HG02678 (cell line): ENCODE measurements at regions not wholly inside any gene's neighbourhood (a gene's known extent, or its start where the extent isn't known, plus 50 kb on each side); places are given as distances from the start of the nearest gene placed in this dataset.

ENCODE experiments used
- ATAC-seq: cut with Tn5 transposase; IDR thresholded peaks from one replicate; pipeline ENCODE4 v1.9.1; 2021; ENCODE audit warnings: mild to moderate bottlenecking, moderate library complexity; ENCODE audit not compliant: unreplicated experiment

GRCh38 chr20:22652681-22653588 is 68.6 kb upstream of the FOXA2 start:
- no peak for ATAC-seq

DNA sequence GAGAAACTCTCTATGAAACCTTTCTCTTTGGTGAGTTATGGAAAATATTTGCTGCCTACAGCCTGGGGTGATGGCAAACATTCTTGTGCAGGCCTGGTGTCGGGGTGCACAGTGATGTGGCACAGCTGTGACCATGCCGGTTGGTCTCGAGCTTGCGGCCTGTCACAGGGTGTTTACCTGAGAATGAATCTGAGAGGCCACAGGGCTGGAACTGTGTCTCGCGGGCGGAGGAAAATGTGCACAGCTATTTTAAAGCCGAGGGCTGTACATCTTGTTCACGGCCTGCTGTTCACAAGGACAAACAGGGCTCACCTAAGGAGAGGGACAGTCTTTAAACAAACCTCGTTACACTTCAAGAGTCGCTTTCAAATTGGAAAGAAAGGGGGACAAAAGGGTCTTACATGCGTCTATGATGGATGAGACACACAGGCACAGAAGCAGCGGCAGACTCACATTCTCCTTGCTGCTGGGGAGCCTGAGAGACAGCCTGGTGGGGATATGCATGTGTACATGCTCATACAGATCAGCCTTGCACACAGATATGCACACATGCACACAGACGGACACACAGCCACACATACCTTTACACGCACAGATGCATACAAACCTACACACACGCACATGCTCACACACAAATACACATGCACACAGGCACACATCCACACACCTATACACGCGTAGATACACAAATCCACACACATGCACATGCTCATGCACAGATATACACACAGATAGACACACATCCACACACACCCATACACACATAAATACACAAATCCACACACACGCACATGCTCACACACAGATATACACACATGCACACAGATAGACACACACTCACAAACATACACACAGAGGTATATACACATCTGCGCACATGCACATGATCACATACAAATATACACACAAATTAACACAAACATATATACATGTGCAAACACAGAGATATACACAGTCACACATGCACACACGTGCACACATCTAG is 69.6 kb upstream of the FOXA2 start:
- ATAC-seq: no peak

DNA sequence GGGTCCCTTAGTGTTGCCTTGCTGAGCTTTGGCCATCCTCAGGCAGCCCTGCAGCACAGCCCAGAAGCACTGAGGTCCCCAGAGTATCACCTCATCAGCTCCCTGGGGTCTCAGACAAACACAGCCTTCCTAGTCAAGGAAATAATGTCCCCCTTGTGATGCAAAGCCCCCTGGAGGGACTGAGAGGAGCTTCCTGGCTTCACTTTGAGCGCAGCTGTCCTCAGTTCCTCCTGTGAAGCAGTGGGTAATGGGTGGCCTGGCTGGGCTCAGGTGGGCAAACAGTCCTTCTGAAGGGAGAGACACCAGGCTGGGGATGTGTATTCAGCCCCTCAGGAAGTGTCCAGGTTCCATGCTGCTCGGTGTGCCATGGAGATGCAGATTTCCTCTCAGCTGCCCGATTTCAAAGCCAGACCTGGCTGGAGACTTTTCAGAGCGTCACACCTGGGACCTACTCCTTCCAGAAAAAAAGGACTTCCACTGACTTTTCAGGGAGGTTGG is 79.2 kb upstream of the FOXA2 start:
- no peak for ATAC-seq

DNA sequence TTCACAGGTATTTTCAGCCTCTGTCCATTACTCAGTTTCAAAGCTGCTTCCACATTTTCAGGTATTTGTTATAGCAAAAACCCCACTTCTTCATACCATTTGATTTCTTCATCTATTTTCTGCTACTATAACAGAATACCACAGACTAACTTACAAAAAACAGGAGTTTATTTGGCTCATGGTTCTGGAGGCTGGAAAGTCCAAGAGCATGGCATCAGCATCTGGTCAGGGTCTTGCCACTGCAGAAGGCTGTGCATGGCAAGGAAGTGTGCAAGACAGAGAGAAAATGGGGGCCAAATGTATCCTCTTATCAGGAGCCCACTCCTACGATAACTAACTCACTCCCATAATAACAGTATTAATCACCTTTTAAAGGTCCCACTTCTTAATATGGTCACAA is 82.8 kb upstream of the FOXA2 start:
- no peak for ATAC-seq

GRCh38 chr20:22672191-22672590 is 87.8 kb upstream of the FOXA2 start:
- no peak for ATAC-seq

DNA sequence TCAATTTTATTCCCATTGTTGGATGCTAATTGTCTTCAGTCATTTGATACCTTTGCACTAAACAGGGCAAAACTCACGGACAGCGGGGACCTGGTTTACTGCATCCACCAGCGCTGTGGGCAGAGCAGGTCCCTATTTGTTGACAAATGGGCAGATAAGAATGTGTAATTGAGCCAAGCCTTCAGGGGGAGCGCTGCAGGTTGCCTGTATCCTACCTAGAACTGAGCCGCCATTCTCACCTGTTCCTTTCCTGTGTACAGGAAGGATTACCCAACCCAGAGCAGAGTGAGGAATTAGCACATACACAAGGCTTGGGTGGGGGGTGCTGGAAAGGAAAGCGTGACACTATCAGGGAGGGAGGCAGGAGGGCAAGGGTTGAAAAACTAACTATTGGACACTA is 89.1 kb upstream of the FOXA2 start:
- ATAC-seq: no peak

DNA sequence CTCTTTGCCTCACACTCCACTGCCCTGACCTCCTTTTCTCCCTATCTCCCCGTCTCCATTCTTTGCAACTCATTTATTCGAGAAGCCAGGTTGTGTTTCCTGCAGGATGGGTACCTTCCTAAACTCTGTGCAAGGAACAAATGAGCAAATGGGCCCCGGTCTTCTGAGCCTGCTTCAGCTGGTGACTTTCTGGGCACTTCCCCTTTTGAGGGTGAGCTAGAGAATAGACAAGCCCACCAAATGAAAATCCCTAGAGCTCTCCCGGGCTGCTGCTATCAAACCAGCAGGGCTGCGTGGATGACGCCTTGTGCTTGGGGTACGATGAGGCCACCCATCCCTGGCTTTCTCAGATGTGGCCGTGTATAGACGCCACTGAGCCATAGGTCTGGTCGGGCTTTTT is 91.0 kb upstream of the FOXA2 start:
- no peak for ATAC-seq

GRCh38 chr20:22678678-22679077 is 94.3 kb upstream of the FOXA2 start:
- ATAC-seq: no peak

DNA sequence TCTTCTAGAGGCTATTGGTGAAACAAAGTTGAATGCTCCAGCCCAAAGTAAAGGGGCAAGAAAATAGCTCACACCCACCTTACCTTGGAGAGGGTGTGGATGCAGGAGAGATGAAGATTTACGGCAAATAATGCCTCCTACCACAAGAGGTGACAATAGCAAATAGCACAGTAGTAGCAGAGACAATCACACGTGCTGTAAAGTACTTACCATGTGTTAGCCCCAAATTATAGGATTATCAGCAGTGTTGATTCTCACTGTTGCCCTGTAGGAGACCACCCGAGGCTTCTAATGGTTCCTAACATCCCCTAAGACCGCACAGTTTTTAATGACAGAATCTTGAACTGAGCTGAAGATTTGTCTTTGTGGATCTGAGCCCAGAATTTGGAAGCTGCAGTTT is 94.8 kb upstream of the FOXA2 start:
- ATAC-seq: no peak

DNA sequence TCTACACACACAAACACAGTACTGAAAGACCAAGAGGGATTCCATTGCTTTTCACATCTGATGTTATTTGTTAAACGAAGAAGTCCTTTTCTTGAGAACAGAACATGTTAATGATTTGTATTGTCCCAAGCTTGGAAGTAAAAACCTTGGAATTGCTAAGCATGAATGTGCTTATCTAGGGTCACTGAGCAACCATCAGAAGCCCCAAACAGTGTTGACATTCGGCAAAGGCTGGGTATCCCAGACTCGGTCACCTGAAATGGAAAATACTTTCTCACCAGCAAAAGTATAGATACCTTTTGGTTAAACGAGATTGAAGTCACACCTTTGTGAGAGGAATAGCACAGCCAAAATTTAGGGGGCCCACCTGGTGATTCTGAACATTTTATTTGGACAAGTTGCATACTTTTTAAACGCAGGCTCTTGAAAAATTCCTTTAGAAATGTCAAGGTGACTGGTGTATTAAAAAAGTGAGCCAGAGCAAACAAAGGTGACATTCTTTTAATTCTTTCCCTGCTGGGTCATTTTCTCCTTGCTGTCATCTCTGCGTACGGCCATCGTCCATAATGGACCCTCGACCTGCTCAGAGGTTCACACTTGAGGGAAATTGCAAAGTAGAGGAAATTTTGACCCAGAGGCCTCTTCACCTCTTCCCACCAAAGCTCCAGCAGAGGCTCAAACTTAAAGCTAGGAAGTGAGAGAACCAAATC is 95.8 kb upstream of the FOXA2 start:
- no peak for ATAC-seq

- ATAC-seq: no peak
Observed at GRCh38 chr20:22681591-22682248, 97.3 kb upstream of the FOXA2 start.

DNA sequence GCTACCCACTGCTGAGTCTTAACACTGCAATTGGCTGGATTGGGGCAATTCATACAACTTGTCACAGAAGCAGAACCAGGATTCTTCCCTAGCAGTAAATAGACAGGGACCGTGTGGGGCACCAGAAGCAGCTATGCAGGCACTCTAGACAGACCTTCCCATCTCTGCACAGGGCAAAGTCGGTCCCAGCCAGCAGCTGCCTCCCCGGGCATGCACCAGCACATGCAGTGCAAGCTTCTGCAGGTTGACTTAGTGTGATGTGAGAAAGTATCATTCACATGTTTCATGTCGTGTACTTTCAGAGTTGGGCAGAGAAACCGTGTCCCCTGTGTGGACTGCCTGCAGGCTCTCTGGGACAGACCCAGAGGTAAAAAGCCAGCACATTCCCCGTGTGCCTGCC is 98.0 kb upstream of the FOXA2 start:
- no peak for ATAC-seq

- peak; percentile 89 for ATAC-seq
Observed at GRCh38 chr20:22684072-22684762, 99.8 kb upstream of the FOXA2 start.

DNA sequence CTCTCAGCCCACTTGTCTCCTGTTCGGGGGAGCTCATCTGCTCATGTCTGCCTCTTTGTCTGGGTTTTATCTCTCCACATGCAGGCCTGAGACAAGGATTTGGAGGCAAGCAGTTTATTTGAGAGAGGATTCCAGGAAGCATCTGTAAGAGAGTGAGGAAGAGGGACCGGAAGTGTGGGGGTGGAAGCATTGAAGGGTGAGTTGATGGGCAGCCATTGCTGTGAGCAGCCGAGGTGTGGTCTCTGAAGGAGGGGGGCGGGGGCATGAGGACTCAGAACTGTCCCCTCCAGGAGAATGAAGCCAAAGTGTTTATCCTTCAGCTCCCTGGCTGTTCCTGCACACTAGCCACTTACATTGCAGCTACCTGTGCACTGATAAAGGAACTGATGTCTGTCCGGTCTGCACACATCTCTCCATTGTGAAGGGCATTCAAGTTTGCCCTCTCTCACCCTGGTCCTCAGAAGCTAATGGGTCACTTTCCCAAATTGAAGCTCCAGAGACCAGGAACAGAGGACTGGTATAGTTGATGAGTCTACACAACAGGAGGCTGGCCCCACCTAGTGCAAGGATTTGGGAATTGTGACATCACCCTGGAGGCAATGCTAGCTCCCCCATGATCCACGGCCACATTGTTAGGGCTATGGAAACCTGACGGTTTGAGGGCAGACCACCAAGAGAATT is 100.5 kb upstream of the FOXA2 start:
- ATAC-seq: no peak

DNA sequence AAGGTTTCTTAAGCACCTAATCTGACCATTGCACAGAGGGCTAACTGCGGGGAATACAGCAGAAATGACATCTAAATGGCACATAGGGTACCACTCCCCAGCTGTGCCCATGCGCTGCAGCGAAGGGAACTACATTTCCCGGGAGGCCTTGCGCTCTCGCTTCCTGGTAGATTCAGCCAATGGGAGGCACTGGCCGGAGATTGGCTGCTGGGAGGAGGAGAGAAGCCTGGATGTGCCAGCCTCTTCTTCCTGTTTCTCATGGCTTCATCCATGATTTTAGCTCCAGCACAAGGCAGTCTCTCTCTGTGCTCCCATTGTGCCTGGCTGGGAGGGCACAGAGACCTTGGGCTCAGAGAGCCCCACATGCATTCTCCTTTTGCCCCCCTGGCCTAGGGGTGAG is 101.7 kb upstream of the FOXA2 start:
- no peak for ATAC-seq

- no peak for ATAC-seq
Observed at GRCh38 chr20:22687676-22688349, 103.4 kb upstream of the FOXA2 start.

- no peak for ATAC-seq
Observed at GRCh38 chr20:22688485-22688884, 104.1 kb upstream of the FOXA2 start.

GRCh38 chr20:22689266-22689665 is 104.9 kb upstream of the FOXA2 start:
- no peak for ATAC-seq

DNA sequence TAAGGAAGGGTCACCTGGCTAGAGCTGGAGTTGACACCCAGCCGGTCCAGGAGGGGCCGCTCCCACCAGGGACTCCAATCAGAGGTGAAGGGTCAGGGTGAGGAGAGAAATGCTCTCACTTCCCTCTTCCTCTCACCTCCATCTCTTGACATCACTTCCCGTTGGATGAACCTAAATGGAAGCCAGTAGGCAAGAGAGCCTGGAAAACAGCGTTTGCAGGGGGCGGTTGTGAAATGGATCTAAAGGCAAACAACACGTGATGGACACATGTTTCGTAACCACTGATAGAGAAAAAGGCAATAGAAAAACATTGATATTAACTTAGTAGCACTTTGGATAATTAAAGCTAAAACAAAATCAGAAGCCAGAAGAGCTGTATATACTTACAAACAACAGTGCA is 105.6 kb upstream of the FOXA2 start:
- no peak for ATAC-seq
